ENCODE measurements at regions not wholly inside any gene's neighbourhood (a gene's known extent, or its start where the extent isn't known, plus 50 kb on each side); places are given as distances from the start of the nearest gene placed in this dataset.
A peak's percentile ranks its signal among the peaks of the same experiment; 100 is the strongest.

DNA sequence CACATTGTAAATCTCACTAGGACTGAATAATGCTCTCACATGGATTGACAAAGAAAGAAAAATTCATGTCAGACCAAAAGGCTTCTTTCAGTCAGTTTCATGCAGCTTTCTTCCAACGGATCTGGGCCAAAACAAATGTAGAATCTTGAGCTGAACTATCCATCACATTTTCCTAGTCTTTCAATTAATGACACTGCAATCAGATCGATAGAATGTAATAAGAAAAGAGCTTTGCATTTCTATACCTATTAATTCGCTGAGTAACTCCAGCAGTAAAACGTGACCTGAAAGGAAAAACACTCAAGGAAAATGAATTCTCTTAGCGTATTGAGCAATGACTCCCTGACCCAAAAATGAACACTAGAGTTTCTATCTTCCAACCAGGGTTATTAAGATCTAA lies 194.8 kb upstream of the BLID start:
- DNase-seq = no peak
- intact Hi-C loops (cut with DNase I; ENCODE audit: low total_unique reads) = no loop called here
- Histone ChIP-seq H3K27ac (peak overlapping the region in 1 of 2 donors; percentile 9), H3K27me3 (no peaks in the 10 kb centered on the region), H3K36me3 (no peaks in the 10 kb centered on the region), H3K9me3 (no peaks in the 10 kb centered on the region), H3K4me3 (no peak overlapping the region), H3K4me1 (peaks cover 0 to 27% (median 0%) of the 10 kb centered on the region in 4 donors)
- TF ChIP-seq, protein P1, sequence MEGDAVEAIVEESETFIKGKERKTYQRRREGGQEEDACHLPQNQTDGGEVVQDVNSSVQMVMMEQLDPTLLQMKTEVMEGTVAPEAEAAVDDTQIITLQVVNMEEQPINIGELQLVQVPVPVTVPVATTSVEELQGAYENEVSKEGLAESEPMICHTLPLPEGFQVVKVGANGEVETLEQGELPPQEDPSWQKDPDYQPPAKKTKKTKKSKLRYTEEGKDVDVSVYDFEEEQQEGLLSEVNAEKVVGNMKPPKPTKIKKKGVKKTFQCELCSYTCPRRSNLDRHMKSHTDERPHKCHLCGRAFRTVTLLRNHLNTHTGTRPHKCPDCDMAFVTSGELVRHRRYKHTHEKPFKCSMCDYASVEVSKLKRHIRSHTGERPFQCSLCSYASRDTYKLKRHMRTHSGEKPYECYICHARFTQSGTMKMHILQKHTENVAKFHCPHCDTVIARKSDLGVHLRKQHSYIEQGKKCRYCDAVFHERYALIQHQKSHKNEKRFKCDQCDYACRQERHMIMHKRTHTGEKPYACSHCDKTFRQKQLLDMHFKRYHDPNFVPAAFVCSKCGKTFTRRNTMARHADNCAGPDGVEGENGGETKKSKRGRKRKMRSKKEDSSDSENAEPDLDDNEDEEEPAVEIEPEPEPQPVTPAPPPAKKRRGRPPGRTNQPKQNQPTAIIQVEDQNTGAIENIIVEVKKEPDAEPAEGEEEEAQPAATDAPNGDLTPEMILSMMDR (IDR thresholded peaks at IDR 0.05) = no peak

DNA sequence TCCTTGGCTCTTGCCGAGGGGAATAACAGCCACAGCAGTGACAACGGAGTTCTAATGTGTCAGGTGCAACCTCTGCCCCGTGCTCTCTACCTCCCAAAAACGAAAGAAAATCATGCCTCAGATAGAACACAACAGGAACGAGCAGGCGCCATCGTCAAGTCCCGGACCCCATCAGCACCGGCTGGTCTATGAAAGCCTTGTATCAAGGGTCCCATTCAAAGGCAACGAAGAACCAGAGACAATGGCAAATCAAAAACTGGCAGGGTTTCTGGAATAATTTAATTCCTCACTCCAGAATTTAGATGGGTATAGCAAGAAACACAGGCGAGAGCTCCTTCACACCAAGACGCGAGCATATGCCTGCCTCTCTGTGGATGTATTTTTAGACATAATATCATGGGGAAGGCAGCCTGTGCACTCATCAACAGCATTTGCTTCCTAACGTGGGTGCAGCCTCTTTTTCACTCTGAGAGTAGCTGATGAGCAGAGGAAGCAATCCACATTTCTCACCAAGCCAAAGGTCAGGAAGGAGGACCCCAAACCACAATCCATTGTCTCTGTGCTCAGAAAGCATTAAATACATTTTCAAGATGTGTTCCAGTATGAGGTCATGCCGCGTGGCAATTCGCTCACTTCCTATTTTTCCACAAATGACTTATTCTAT lies 193.4 kb upstream of the BLID start:
- Histone ChIP-seq H3K4me3 (peak overlapping the region; percentile 5 to 15), H3K36me3 (no peaks in the 10 kb centered on the region), H3K9me3 (no peaks in the 10 kb centered on the region), H3K27me3 (no peaks in the 10 kb centered on the region), H3K4me1 (peaks cover 0 to 40% (median 4%) of the 10 kb centered on the region in 4 donors), H3K27ac (peak overlapping the region; percentile 27 to 29)
- intact Hi-C loops (cut with DNase I; ENCODE audit: low total_unique reads) = no loop called here
- no peak for DNase-seq
- TF ChIP-seq, protein P1 (IDR thresholded peaks at IDR 0.05) = no peak

DNA sequence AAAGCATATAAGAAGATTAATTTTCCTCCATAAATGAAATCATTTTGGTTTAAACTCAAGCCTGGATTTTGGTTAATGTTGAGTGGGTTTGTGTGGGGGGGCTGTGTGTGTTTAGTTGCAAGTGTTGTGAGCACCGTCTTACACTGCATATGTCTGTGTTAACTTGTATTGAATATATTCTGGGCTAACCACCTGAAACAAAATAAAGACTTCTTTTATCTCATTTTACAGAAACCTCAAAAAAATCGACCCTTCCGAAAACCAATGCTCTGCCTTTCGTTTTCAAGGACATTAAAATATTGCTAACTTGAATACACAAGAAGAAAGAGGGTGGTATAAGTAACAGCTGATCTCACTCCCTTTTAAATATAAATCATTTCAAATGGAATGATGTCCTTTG lies 192.2 kb upstream of the BLID start:
- Histone ChIP-seq H3K4me3 (no peak overlapping the region), H3K9me3 (no peaks in the 10 kb centered on the region), H3K27me3 (no peaks in the 10 kb centered on the region), H3K36me3 (no peaks in the 10 kb centered on the region), H3K27ac (no peak overlapping the region), H3K4me1 (peaks cover 0 to 42% (median 4%) of the 10 kb centered on the region in 4 donors)
- DNase-seq = no peak
- intact Hi-C loops (cut with DNase I; ENCODE audit: low total_unique reads) = no loop called here
- TF ChIP-seq, protein P1 (IDR thresholded peaks at IDR 0.05) = no peak

DNA sequence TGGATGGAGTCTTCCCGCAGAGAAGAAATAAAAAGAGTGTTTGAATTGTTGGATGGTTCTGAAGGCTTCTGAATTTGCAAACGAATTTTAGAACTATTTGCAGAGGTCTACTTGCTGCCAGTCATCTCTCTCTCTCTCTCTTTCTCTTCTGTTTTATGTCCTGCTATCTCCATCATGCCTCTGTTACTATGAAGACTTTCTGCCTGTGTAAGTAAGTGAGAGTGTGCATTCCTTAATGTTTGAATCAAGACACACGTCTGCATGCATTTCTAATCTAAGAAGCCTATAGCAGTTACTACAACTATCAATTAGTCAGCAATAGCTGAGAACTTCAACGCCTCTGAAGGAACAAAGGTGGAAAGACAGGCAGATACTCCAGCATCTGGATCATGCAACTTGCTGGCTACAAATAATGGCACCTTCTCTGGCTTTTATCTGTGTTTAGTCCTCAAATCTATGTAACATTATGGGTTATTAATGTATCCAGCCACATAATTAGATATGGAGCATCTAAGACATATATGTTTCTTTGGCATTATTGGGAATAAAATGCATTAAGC lies 191.5 kb upstream of the BLID start:
- intact Hi-C loops (cut with DNase I; ENCODE audit: low total_unique reads) = no loop called here
- TF ChIP-seq, protein P1 (IDR thresholded peaks at IDR 0.05) = no peak
- no peak for DNase-seq
- peaks cover 0 to 42% (median 4%) of the 10 kb centered on the region in 4 donors for H3K4me1 ChIP-seq
- H3K27me3 ChIP-seq = no peaks in the 10 kb centered on the region
- H3K36me3 ChIP-seq = no peaks in the 10 kb centered on the region
- no peak overlapping the region for H3K4me3 ChIP-seq
- no peak overlapping the region for H3K27ac ChIP-seq
- no peaks in the 10 kb centered on the region for H3K9me3 ChIP-seq

DNA sequence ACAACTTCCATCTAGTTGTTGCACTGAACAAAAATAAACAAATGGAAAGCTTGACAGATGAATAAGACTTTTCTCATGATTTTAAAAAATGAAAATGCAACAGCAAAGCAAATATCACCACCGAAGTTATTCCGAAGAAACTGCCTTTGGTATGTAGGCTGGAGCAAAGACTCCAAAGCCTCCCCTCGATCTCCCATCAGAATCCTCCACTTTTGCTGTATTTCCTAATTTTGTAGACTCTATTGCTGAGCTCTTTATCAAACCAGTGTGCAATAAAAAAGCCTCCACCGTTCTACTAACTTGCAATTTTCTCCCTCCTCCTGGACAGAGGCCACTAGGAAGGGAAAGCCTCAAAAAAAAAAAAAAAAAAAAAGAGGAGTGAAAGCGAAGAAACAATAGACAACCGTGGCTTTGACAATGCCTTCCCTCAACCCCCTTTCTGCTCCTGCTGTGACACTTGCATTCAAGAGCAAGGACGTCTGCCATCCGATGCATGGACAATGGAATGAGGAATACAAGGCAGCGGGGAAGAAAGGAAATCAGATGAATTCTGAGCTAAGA lies 190.9 kb upstream of the BLID start:
- no peaks in the 10 kb centered on the region for H3K9me3 ChIP-seq
- H3K36me3 ChIP-seq = no peaks in the 10 kb centered on the region
- H3K27ac ChIP-seq = peak overlapping the region in 1 of 2 donors; percentile 64
- TF ChIP-seq, protein P1 (IDR thresholded peaks at IDR 0.05) = no peak
- no peak for DNase-seq
- intact Hi-C loops (cut with DNase I; ENCODE audit: low total_unique reads) = no loop called here
- H3K4me1 ChIP-seq = peaks cover 0 to 42% (median 4%) of the 10 kb centered on the region in 4 donors
- no peak overlapping the region for H3K4me3 ChIP-seq
- no peaks in the 10 kb centered on the region for H3K27me3 ChIP-seq

All from tibial artery (tissue), 4 donors.